ENCODE measurements at regions not wholly inside any gene's neighbourhood (a gene's known extent, or its start where the extent isn't known, plus 50 kb on each side); places are given as distances from the start of the nearest gene placed in this dataset.

- Histone ChIP-seq H3K9ac (ENCODE audit: extremely low read depth, low read length, poor library complexity, severe bottlenecking) (no peak overlapping the region), H3K9me3 (ENCODE audit: control insufficient read depth, low read length) (no peaks in the 10 kb centered on the region), H3K27ac (ENCODE audit: low read depth, low read length) (no peak overlapping the region), H3K4me3 (ENCODE audit: low read length) (no peak overlapping the region), H3K4me1 (ENCODE audit: control insufficient read depth, insufficient read depth, low read length) (peaks cover 12% of the 10 kb centered on the region), H3K27me3 (ENCODE audit: control insufficient read depth, insufficient read depth, low read length, poor library complexity, severe bottlenecking) (no peaks in the 10 kb centered on the region), H3K36me3 (ENCODE audit: control insufficient read depth, insufficient read depth, low read length) (no peaks in the 10 kb centered on the region)
- DNase-seq: no peak
- peaks cover 22% of the 10 kb centered on the region for H3K4me1 Mint-ChIP-seq
- no peak for TF ChIP-seq CTCF (conservative IDR thresholded peaks at IDR 0.05)
- no peaks in the 10 kb centered on the region for H3K36me3 Mint-ChIP-seq (ENCODE audit: low read depth)
- H3K27me3 Mint-ChIP-seq (ENCODE audit: insufficient read depth): no peaks in the 10 kb centered on the region
- H3K27ac Mint-ChIP-seq: no peak overlapping the region
- no peak overlapping the region for H3K4me3 Mint-ChIP-seq
- 94% methylated on average over 1 of the region's 1 CpG; no CpG with 5 or more reads in 1 of the 2 experiments for WGBS, 2 experiments (ENCODE audit: insufficient coverage in 1 of 2, insufficient read length in 1 of 2)
- H3K9me3 Mint-ChIP-seq: no peaks in the 10 kb centered on the region
Observed at GRCh38 chr10:89092439-89092838, 101.8 kb downstream of the FAS start.

- Mint-ChIP-seq H3K27me3 (ENCODE audit: insufficient read depth) (no peaks in the 10 kb centered on the region), H3K4me1 (peaks cover 22% of the 10 kb centered on the region), H3K4me3 (no peak overlapping the region), H3K27ac (no peak overlapping the region), H3K9me3 (no peaks in the 10 kb centered on the region), H3K36me3 (ENCODE audit: low read depth) (no peaks in the 10 kb centered on the region)
- 84 to 100% methylated on average over 1 to 3 of the region's 3 CpGs for WGBS, 2 experiments (ENCODE audit: insufficient coverage in 1 of 2, insufficient read length in 1 of 2)
- Histone ChIP-seq H3K4me1 (ENCODE audit: control insufficient read depth, insufficient read depth, low read length) (peaks cover 12% of the 10 kb centered on the region), H3K9ac (ENCODE audit: extremely low read depth, low read length, poor library complexity, severe bottlenecking) (no peak overlapping the region), H3K4me3 (ENCODE audit: low read length) (no peak overlapping the region), H3K36me3 (ENCODE audit: control insufficient read depth, insufficient read depth, low read length) (no peaks in the 10 kb centered on the region), H3K27me3 (ENCODE audit: control insufficient read depth, insufficient read depth, low read length, poor library complexity, severe bottlenecking) (no peaks in the 10 kb centered on the region), H3K27ac (ENCODE audit: low read depth, low read length) (no peak overlapping the region), H3K9me3 (ENCODE audit: control insufficient read depth, low read length) (no peaks in the 10 kb centered on the region)
- no peak for DNase-seq
- TF ChIP-seq CTCF (conservative IDR thresholded peaks at IDR 0.05): no peak
Observed at GRCh38 chr10:89091496-89091895, 100.9 kb downstream of the FAS start.

GRCh38 chr10:89090756-89091445 is 100.3 kb downstream of the FAS start:
- peaks cover 22% of the 10 kb centered on the region for H3K4me1 Mint-ChIP-seq
- no peaks in the 10 kb centered on the region for H3K9me3 Mint-ChIP-seq
- no peak for DNase-seq
- Histone ChIP-seq H3K9me3 (ENCODE audit: control insufficient read depth, low read length) (no peaks in the 10 kb centered on the region), H3K27me3 (ENCODE audit: control insufficient read depth, insufficient read depth, low read length, poor library complexity, severe bottlenecking) (no peaks in the 10 kb centered on the region), H3K4me1 (ENCODE audit: control insufficient read depth, insufficient read depth, low read length) (peaks cover 12% of the 10 kb centered on the region), H3K4me3 (ENCODE audit: low read length) (no peak overlapping the region), H3K27ac (ENCODE audit: low read depth, low read length) (no peak overlapping the region), H3K36me3 (ENCODE audit: control insufficient read depth, insufficient read depth, low read length) (no peaks in the 10 kb centered on the region), H3K9ac (ENCODE audit: extremely low read depth, low read length, poor library complexity, severe bottlenecking) (no peak overlapping the region)
- no peak overlapping the region for H3K27ac Mint-ChIP-seq
- no peaks in the 10 kb centered on the region for H3K36me3 Mint-ChIP-seq (ENCODE audit: low read depth)
- TF ChIP-seq CTCF (conservative IDR thresholded peaks at IDR 0.05): no peak
- H3K27me3 Mint-ChIP-seq (ENCODE audit: insufficient read depth): no peaks in the 10 kb centered on the region
- 97 to 100% methylated on average over 4 to 6 of the region's 6 CpGs for WGBS, 2 experiments (ENCODE audit: insufficient coverage in 1 of 2, insufficient read length in 1 of 2)
- H3K4me3 Mint-ChIP-seq: no peak overlapping the region

Measured in endodermal cell (in vitro differentiated cells).